GM12872 (cell line): ENCODE measurements at regions not wholly inside any gene's neighbourhood (a gene's known extent, or its start where the extent isn't known, plus 50 kb on each side); places are given as distances from the start of the nearest gene placed in this dataset.
A peak's percentile ranks its signal among the peaks of the same experiment; 100 is the strongest.

ENCODE experiments used
- CTCF ChIP-seq: IDR thresholded peaks from 3 replicates; pipeline ENCODE4 v1.5.1; 2011; ENCODE audit warnings: low read depth, mild to moderate bottlenecking, low read length, moderate library complexity; ENCODE audit not compliant: insufficient read depth

DNA sequence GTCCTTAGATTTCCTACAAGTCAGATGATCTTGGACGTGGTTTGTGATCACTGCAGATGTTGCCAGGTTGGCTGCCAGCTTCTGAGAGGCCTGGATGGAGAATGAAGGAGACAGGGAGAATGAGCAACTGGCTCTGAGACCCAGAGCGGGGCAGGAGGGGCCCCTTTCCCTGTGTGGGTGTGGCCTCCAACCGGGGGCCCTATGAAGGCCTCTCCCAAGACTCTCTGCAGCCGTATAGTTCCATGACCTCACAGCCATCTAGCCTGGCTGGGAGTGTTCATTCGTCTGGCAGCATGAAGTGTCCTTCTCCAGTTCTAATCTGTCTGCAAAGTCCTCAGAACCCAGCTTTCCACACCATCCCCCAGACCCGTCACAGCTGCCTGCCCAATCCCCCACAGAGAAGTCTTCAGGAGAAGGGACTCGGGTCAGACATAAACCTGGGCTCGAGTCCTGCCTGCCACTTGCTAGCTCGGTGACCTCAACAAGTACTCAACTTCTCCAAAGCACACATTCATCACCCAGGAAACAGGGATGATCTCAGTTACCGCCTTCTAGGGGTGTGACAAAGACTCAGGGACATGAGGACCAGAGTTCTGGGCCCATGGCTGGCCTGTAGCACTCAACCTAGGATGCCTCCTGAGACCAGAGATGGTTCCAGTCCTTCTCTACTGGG, 122.6 kb downstream of the EDN3 start:
- no peak for TF ChIP-seq CTCF

DNA sequence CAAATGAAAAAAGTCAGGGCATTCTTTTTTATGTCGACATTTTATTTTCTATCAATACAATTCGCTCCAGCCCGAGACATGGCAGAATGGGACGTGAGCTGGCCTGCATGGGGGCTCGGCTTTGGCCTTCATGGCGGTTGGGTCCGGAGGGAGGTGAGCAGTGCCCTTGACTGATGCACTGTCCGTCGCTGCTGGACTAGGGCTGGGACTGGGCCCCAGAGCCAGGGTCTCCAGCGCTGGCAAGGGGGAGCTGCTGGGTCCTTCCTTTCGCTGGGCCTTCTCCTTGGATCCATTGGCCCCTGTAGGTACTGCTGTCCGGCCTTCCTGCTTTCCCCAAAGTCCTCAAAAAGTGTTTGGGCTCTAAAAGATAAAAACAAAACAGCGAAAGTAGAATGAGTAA, 124.6 kb downstream of the EDN3 start:
- TF ChIP-seq CTCF, result no peak

DNA sequence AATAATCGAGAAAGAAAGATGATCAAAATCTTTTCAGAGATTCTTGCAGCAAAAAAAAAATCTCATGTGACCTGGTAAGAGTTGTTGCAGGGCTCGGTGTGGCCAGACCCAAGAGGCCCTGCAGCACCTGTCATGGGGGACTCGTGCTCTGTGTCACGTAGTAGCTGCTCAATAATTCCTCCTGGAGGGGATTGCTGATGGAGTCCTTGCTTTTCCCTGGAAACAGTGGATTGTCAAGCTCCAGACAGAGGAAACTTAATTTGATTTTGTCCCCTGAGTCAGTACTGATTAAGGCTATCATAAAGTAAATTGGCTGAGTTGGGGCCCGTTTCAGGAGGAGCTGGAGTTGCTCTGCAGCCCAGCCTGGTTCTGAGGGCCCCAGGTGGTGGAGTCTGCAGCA, 125.2 kb downstream of the EDN3 start:
- no peak for TF ChIP-seq CTCF

GRCh38 chr20:59428006-59428405, 127.6 kb downstream of the EDN3 start:
- no peak for TF ChIP-seq CTCF

GRCh38 chr20:59428441-59429205, 128.2 kb downstream of the EDN3 start:
- peak; percentile 36; the same call in 2 of the 3 replicates for TF ChIP-seq CTCF

- TF ChIP-seq CTCF, result no peak
These were observed 129.0 kb downstream of the EDN3 start for GRCh38 chr20:59429396-59429795.

DNA sequence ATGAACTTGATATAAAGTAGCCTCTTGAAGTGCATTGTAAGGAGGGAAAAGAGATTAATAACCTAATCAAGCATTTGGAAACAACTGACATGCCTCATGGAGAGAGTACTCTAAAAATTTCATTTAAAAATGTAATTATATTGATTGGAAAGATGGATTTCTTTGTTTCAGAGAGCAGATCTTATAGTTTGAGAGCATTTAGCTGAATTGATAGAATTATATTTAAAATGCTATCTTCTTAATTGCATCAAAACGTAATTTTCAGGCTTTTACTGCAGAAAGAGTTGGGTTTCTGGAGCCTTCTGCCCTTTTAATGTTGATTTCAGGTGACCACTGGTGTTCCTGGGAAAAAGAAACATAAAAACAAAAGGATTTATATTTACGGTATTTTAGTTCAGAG, 130.6 kb downstream of the EDN3 start:
- no peak for TF ChIP-seq CTCF
